HG03103 (cell line): ENCODE measurements at regions not wholly inside any gene's neighbourhood (a gene's known extent, or its start where the extent isn't known, plus 50 kb on each side); places are given as distances from the start of the nearest gene placed in this dataset.

Source experiments
- ATAC-seq: cut with Tn5 transposase; IDR thresholded peaks from one replicate; pipeline ENCODE4 v1.9.1; 2021; ENCODE audit warnings: low read depth; ENCODE audit not compliant: unreplicated experiment

GRCh38 chr9:118273048-118273447 is 568.8 kb downstream of the TLR4 start:
- no peak for ATAC-seq

GRCh38 chr9:118276784-118277183 is 572.6 kb downstream of the TLR4 start:
- no peak for ATAC-seq

GRCh38 chr9:118281772-118282171 is 577.6 kb downstream of the TLR4 start:
- no peak for ATAC-seq

DNA sequence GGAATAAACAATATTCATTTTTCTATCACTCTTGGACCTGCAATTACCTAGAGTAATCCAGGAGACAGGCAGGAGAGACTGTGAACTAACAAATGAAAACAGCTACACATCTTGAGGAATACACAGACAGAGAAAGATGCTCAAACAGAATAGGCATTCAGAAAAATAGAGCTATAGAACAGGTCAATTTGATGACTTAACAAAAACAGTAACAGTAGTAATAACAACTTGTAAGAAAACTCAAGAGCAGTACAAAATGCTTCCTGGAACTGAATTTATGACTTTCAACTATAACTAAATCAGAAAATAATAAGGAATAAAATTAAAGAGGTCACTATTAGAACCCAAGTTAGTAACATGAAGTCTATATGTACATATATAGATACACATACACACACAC is 579.3 kb downstream of the TLR4 start:
- ATAC-seq: no peak

DNA sequence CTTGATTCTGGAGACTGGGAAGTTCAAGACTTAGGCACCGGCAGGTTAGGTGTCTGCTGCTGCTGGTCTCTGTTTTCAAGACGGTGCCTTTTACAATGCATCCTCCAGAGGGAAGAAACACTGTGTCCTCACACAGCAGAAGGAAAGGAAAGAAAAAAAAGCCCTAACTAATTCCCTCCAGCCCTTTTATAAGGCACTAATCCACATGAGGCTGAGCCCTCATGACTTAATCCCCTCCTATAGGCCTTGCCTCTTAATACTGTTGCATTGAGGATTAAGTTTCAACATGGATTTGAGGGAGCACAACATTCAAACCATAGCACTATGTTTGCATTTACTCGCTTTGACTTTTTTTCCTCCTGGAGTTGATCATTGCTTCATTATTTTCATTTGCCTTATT is 585.9 kb downstream of the TLR4 start:
- no peak for ATAC-seq

DNA sequence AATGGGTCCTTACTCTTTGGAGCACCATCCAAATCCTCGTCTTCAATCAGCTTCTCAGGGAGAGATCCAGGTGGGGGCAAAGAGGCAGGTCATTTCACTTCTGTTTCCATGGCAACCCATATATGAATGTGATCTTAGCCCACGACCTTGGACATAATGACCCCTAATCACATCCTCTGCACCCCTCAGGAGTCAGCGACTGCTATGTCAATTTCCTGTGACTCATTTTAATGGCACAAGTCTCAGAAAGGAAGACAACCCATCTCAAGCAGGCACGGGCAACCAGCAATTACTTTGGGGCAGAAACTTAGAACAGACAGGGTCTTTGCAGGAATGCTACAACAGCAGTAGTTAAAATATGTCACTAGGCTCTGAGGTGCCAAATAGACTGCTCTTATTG is 591.2 kb downstream of the TLR4 start:
- ATAC-seq: no peak

DNA sequence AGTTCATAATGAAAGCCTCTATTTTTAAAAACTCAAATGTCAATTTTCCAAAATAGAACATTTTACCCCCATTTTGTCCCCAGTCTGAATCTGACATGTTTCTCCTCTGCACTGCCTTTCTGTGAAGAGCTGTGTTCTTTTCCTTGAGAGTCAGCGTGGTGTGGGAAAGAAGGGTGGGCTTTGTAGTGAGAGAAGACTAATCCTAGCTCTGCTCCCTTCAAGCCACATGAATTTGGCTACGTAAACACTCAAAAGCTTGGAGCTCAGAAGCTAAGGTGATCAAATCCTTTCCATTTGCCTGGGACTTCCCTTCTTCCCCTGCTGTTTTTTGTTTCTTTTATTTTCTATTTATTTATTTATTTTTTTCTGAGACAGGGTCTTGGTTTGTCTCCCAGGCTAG is 598.5 kb downstream of the TLR4 start:
- no peak for ATAC-seq

DNA sequence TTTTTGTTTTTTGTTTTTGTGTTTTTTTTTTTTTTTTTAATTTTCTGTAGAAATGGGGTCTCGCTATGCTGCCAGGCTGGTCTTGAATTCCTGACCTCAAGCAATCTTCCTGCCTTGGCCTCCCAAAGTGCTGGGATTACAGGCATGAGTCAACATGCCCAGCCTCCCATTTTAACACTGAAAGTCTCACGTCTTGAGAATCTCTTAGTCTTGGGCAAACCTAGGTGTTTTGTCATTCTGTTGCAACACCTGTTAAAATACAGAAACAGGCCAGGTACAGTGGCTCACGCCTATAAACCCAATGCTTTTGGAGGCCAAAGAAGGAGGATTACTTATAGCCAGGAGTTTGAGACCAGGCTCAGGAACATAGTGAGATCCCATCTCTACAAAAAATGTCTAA is 599.0 kb downstream of the TLR4 start:
- no peak for ATAC-seq

GRCh38 chr9:118305331-118305730 is 601.1 kb downstream of the TLR4 start:
- no peak for ATAC-seq

GRCh38 chr9:118306801-118307200 is 602.6 kb downstream of the TLR4 start:
- ATAC-seq: no peak

- no peak for ATAC-seq
Observed at GRCh38 chr9:118313965-118314364, 609.8 kb downstream of the TLR4 start.

GRCh38 chr9:118316831-118317343 is 612.7 kb downstream of the TLR4 start:
- no peak for ATAC-seq

- no peak for ATAC-seq
Observed at GRCh38 chr9:118318770-118319431, 614.7 kb downstream of the TLR4 start.

DNA sequence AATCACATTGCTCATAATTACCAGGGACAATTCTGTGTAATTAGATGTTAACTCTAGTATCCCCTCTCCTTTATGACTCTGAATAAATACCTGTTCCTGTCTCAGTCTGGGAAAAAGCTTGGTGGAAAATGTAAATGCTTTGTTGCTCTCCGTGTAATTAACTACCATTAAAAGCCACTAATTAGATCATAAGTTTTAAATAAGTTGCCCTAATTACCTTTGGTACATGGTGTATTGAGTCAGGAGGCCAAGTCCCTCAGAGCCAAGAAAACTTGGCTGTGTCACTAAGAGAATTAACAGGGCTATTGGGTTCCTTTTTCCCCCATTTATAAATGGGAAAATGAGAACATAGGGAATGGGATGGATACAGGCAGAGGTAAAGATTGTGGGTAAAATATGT is 617.6 kb downstream of the TLR4 start:
- ATAC-seq: no peak

- ATAC-seq: no peak
Observed at GRCh38 chr9:118324706-118325105, 620.5 kb downstream of the TLR4 start.

DNA sequence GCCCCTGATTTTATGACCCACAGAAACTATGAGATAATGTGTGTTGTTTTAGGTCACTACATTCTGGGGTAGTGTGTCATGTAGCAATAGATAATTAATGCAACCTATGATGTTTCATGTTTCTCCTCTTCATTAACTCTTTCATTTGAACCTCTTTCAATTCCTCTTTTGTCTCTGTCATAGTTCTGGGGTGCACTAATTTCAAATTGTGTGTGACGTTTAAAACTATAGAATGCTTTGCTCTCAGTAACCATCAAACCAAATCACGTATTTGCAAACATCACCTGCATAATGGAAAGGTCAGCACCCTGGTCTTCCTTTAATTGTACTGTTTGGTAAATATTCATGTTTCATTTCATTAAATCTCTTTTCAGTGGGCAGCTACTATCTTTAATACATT is 621.6 kb downstream of the TLR4 start:
- no peak for ATAC-seq

- ATAC-seq: no peak
Observed at GRCh38 chr9:118326326-118326725, 622.1 kb downstream of the TLR4 start.

DNA sequence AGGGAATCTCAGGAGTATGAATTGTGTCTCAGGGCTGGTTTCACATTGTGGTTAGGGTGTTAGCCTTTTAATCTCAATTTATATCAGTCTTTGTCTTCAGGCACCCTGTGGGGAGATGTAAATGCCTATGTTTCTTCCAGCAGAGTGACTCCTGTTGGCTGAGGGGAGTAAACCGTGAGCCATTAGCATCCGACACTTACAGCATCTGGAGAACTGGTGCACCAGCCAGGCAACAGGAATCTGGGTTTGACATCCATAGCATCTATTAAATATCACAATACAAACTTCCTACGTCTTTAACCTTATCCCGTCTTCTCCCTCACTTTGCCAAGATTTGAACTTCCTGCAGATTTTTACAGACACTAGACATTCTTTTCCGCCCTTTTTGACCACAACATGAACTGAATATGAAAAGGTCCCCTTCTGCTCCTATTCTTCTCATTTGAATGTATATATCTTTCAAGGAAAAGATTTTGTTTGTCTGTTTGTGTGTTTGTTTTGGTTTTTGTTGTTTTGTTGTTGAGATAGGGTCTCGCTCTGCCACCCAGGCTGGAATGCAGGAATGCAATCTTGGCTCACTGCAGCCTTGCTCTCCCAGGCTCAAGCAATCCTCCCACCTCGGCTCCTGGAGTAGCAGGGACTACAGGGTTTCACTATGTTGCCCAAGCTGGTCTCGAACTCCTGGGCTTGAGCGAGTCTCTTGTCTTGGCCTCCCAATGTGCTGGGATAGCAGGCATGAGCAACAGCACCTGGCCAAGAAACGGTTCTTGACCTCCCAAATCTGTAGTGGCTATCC is 626.2 kb downstream of the TLR4 start:
- ATAC-seq: no peak

GRCh38 chr9:118331622-118332045 is 627.4 kb downstream of the TLR4 start:
- ATAC-seq: no peak

DNA sequence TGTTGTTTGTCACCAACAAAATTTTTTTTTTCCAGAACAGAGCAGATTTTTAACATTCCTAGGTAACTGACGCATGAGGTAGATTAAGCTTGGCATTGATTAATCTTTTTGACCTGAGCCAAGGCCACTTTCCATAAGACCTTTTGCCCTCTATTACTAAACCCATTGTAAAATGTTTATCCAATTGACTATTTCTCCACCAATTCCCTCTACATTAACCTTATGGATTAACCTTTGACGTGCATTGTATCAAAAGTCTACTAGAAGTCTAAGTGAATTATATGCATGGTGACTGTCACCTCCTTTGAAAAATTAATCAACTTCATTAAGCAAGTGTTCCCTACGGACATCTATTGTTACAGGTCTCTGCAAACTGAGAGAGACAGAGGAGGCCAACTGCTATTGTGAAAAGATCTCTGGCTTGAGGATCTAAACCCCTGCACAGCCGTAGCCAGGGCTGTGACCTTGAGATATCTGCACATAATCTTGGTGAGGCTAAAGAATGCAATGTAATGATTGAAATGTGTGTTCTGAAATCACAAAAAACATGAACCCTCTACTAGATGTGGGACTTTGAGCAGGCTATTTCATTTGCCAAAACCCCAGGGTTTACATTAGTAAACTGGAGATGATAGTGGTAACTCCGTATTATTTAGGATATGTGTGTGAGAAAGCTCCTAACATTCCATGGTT is 632.2 kb downstream of the TLR4 start:
- no peak for ATAC-seq

GRCh38 chr9:118336943-118337330 is 632.7 kb downstream of the TLR4 start:
- no peak for ATAC-seq
